K562 (cell line): ENCODE measurements at regions not wholly inside any gene's neighbourhood (a gene's known extent, or its start where the extent isn't known, plus 50 kb on each side); places are given as distances from the start of the nearest gene placed in this dataset.
A peak's percentile ranks its signal among the peaks of the same experiment; 100 is the strongest.

Experiments used
- ATAC-seq: fragments of 200-7000 bp; cut with Tn5 transposase; 3 replicates; pipeline ENCODE4 v1.9.1; 2020; ENCODE audit warnings: moderate library complexity
- BruUV-seq: library from RNA; stranded (reverse); fragments of 400-500 nt; replicated peaks from 2 replicates; lab custom pipeline; 2021; lab: Mats Ljungman, UMichigan
- CTCF ChIA-PET: fragments of 300-600 bp; formaldehyde crosslinking; extraction: SDS; loops from one replicate; lab custom pipeline; 2021; ENCODE audit warnings: low intra/inter-chr PET ratio; lab: Yijun Ruan, JAX
- POLR2A ChIA-PET: fragments of 300-600, 350-650 bp; sonication (Branson Sonifier 250); formaldehyde crosslinking; extraction: SDS; loops from one replicate; lab custom pipeline; 2021; ENCODE audit warnings: antibody characterized with exemption, inconsistent platforms; lab: Yijun Ruan, JAX
- DNase-seq, 4 experiments: peaks; one replicate each; pipeline versions ENCODE4 v3.0.0 to v3.0.0-alpha.2; 2011 to 2018; ENCODE audit warnings: low spot score in 3 of 4, mixed read lengths in 3 of 4; ENCODE audit errors: extremely low read depth in 1 of 4
- FAIRE-seq: peaks from 2 replicates; lab custom pipeline; 2011; peaks lifted over from hg19 to GRCh38; lab: Jason Lieb, UNC
- H2AFZ ChIP-seq: 2 replicates; pipeline ENCODE4 v1.6.0; 2011; ENCODE audit warnings: low read depth, low read length, control low read depth, inconsistent platforms
- H3K27ac ChIP-seq: fragments of 200-600 bp; 3 replicates; pipeline ENCODE4 v1.8.0; 2011; ENCODE audit warnings: low read depth, mild to moderate bottlenecking, control low read depth, inconsistent platforms, low read length, moderate library complexity, mixed read lengths; ENCODE audit errors: extremely low read depth
- H3K27me3 ChIP-seq, 2 experiments: fragments of 300-600 bp in 1 of 2; 2 replicates in 1 of 2; 3 replicates in 1 of 2; pipeline versions ENCODE4 v1.6.0 to v1.8.0; 2011; ENCODE audit warnings: inconsistent platforms in 2 of 2, low read length in 2 of 2, mild to moderate bottlenecking in 1 of 2, mixed read lengths in 1 of 2, moderate library complexity in 1 of 2; ENCODE audit not compliant: control insufficient read depth in 2 of 2, insufficient read depth in 2 of 2
- H3K36me3 ChIP-seq: fragments of 300-600 bp; 3 replicates; pipeline ENCODE4 v1.8.0; 2011; ENCODE audit warnings: mild to moderate bottlenecking, low read length, inconsistent platforms; ENCODE audit not compliant: control insufficient read depth, insufficient read depth
- H3K4me1 ChIP-seq, 2 experiments: fragments of 200-600 bp in 1 of 2; replicated peaks in 1 of 2; 2 replicates in 1 of 2; 3 replicates in 1 of 2; pipeline versions ENCODE4 v1.5.1 to v1.8.0; 2011; ENCODE audit warnings: inconsistent platforms in 2 of 2, low read length in 2 of 2, mild to moderate bottlenecking in 1 of 2, mixed read lengths in 1 of 2, moderate library complexity in 1 of 2; ENCODE audit not compliant: control insufficient read depth in 2 of 2, insufficient read depth in 2 of 2
- H3K4me2 ChIP-seq: 2 replicates; pipeline ENCODE4 v1.6.1; 2011; ENCODE audit warnings: low read length, control low read depth, inconsistent platforms, mixed read lengths; ENCODE audit not compliant: insufficient read depth
- H3K4me3 ChIP-seq: fragments of 200-600 bp; sonication (generic), shearing (Covaris generic); 2 replicates; pipeline ENCODE4 v1.5.1; 2016; ENCODE audit warnings: control low read depth, inconsistent platforms
- H3K79me2 ChIP-seq: fragments of 200-600 bp; 3 replicates; pipeline ENCODE4 v1.8.0; 2011; ENCODE audit warnings: low read length, inconsistent platforms; ENCODE audit not compliant: control insufficient read depth, insufficient read depth
- H3K9ac ChIP-seq, 2 experiments: 2 replicates each; pipeline versions ENCODE4 v1.6.0 to v1.6.1; 2011; ENCODE audit warnings: low read depth in 2 of 2, low read length in 2 of 2, control low read depth in 1 of 2, inconsistent platforms in 1 of 2, mild to moderate bottlenecking in 1 of 2, mixed read lengths in 1 of 2; ENCODE audit not compliant: insufficient read depth in 1 of 2
- H3K9me1 ChIP-seq: one replicate; pipeline ENCODE4 v1.6.0; 2011; ENCODE audit warnings: inconsistent platforms, mild to moderate bottlenecking, low read length, moderate library complexity; ENCODE audit not compliant: control insufficient read depth, insufficient read depth
- H3K9me3 ChIP-seq: replicated peaks from 2 replicates; pipeline ENCODE4 v1.5.1; 2011; ENCODE audit warnings: low read depth, low read length, inconsistent platforms; ENCODE audit not compliant: control insufficient read depth, insufficient read depth
- H4K20me1 ChIP-seq: replicated peaks from 2 replicates; pipeline ENCODE4 v1.6.1; 2011; ENCODE audit warnings: low read length, inconsistent platforms, mixed read lengths; ENCODE audit not compliant: control insufficient read depth, insufficient read depth
- FOXK1 ChIP-seq: sonication (generic); formaldehyde crosslinking; IDR thresholded peaks from 2 replicates; pipeline ENCODE4 v1.8.0; 2022; ENCODE audit warnings: missing genetic modification reagents, mild to moderate bottlenecking, borderline replicate concordance
- JUND ChIP-seq, 2 experiments: IDR thresholded peaks; 2 replicates in 1 of 2; 3 replicates in 1 of 2; pipeline ENCODE4 v1.6.1; 2011; ENCODE audit warnings: borderline replicate concordance in 2 of 2, low read depth in 2 of 2, low read length in 2 of 2, improper control_type of control experiment in 1 of 2, missing biosample characterization in 1 of 2, missing genetic modification characterization in 1 of 2, missing genetic modification reagents in 1 of 2
- PREB ChIP-seq: sonication (generic); formaldehyde crosslinking; IDR thresholded peaks from 2 replicates; pipeline ENCODE4 v1.8.1; 2023; ENCODE audit warnings: mild to moderate bottlenecking, missing genetic modification reagents
- TEAD2 ChIP-seq: fragments of 450-650 bp; IDR thresholded peaks from 2 replicates; pipeline ENCODE4 v1.6.1; 2016; ENCODE audit warnings: missing genetic modification characterization, control low read depth, missing compliant biosample characterization
- YY1 ChIP-seq, 3 experiments: IDR thresholded peaks; 2 replicates each; pipeline ENCODE4 v1.6.1; 2011; ENCODE audit warnings: low read length in 2 of 3, mild to moderate bottlenecking in 2 of 3, moderate library complexity in 2 of 3, borderline replicate concordance in 1 of 3, control low read depth in 1 of 3, low read depth in 1 of 3; ENCODE audit not compliant: insufficient read depth in 3 of 3, insufficient replicate concordance in 2 of 3, control insufficient read depth in 1 of 3, insufficient read length in 1 of 3; ENCODE audit errors: extremely low read depth in 1 of 3
- ZFP30 ChIP-seq: fragments of 250-450 bp; sonication (Bioruptor Pico); IDR thresholded peaks from 2 replicates; pipeline ENCODE4 v1.8.0; 2022; ENCODE audit warnings: moderate library complexity, mild to moderate bottlenecking, inconsistent platforms, borderline replicate concordance
- ZNF143 ChIP-seq: sonication (generic); formaldehyde crosslinking; IDR thresholded peaks from 2 replicates; pipeline ENCODE4 v1.9.0; 2022; ENCODE audit warnings: mild to moderate bottlenecking, missing genetic modification reagents
- ZNF24 ChIP-seq: fragments of 450-650 bp; IDR thresholded peaks from 2 replicates; pipeline ENCODE4 v1.6.1; 2016
- ZNF347 ChIP-seq: fragments of 450-650 bp; formaldehyde crosslinking; IDR thresholded peaks from 2 replicates; pipeline ENCODE4 v1.4.0; 2020; ENCODE audit warnings: low read depth, mild to moderate bottlenecking, moderate library complexity
- ZNF589 ChIP-seq: fragments of 200-800 bp; sonication (Bioruptor generic); IDR thresholded peaks from 2 replicates; pipeline ENCODE4 v1.6.1; 2016; ENCODE audit warnings: low read depth, missing genetic modification characterization, missing compliant biosample characterization
- ZNF592 ChIP-seq: fragments of 450-650 bp; IDR thresholded peaks from 2 replicates; pipeline ENCODE4 v1.6.1; 2017; ENCODE audit warnings: antibody characterized with exemption, mild to moderate bottlenecking
- ZNF76 ChIP-seq: fragments of 250-450 bp; sonication (Bioruptor Pico); IDR thresholded peaks from 2 replicates; pipeline ENCODE4 v1.4.0; 2020; ENCODE audit warnings: mild to moderate bottlenecking, moderate library complexity, borderline replicate concordance
- WGBS: fragments of 100-300 bp; shearing (Covaris generic); methylation state at CpG from one replicate; pipeline ENCODE4 v1.1.6; 2016; ENCODE audit warnings: low coverage, mixed read lengths; ENCODE audit not compliant: insufficient coverage; ENCODE audit errors: missing lambda C conversion rate; 5-methylcytosine and 5-hydroxymethylcytosine counted together
- in situ Hi-C: fragments of 300-500 bp; cut with MboI; formaldehyde crosslinking; loops from 4 replicates; pipeline ENCODE4 v1.15.0; 2018; ENCODE audit warnings: inconsistent platforms, mixed read lengths
- intact Hi-C: fragments of 100-400 bp; cut with micrococcal nuclease; formaldehyde crosslinking; loops from 2 replicates; pipeline ENCODE4 v1.14.2; 2022
- TF ChIP-seq, protein P1 (sequence below): fragments of 450-650 bp; IDR thresholded peaks from 2 replicates; pipeline ENCODE4 v1.6.1; 2016; ENCODE audit warnings: missing biosample characterization, missing genetic modification characterization

DNA sequence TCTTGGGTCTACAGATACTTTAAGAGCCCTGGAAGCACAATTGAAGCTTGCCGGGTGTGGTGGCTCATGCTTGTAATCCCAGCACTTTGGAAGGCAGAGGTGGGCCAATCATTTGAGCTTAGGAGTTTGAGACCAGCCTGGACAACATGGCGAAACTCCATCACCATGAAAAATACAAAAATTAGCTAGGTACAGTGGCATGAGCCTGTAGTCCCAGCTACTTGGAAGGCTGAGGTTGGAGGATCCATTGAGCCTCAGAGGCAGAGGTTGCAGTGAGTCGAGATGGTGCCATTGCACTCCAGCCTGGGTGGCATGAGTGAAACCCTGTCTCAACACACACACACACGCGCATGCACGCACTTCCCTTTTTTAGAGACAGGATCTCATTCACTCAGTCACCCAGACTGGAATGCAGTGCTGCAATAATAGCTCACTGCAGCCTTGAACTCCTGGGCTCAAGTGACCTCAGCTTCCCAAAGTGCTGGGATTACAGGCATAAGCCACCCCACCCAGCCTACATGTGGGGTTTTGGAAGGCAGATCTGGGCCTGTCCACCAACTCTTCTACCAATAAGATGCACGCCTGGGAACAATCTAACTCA lies 182.5 kb upstream of the JARID2 start:
- peak overlapping the region; percentile 39 to 69; a peak in 3 of 4 replicates for H3K9ac ChIP-seq
- no peaks in the 10 kb centered on the region for H3K79me2 ChIP-seq
- H3K4me1 ChIP-seq = peaks cover 30 to 44% of the 10 kb centered on the region in 2 experiments
- no peak overlapping the region for H3K4me3 ChIP-seq
- no peaks in the 10 kb centered on the region for H3K27me3 ChIP-seq
- peak in 1 of 4 experiments; percentile 47 for DNase-seq
- BruUV-seq = no TSS peak
- no peaks in the 10 kb centered on the region; the same call in 2 of the 3 replicates for H3K36me3 ChIP-seq
- peak overlapping the region; percentile 85 for H3K27ac ChIP-seq
- ChIA-PET CTCF (no interaction called here), POLR2A (interaction anchor here (0.7 to 2.0 kb wide), 5 partner anchors 10 to 713 kb away, joined by 3 to 10 read pairs (median 4); no protein-coding TSS in a partner anchor)
- no peaks in the 10 kb centered on the region for H3K9me3 ChIP-seq
- FAIRE-seq = no peak
- intact Hi-C loops = loop anchor here (2.0 kb wide), 1 partner anchor 25 kb away; no protein-coding TSS in a partner anchor
- H4K20me1 ChIP-seq = no peaks in the 10 kb centered on the region
- H3K9me1 ChIP-seq = no peaks in the 10 kb centered on the region
- in situ Hi-C loops = no loop called here
- ATAC-seq = peak; percentile 8
- H2AFZ ChIP-seq = peak overlapping the region; percentile 47
- 53% methylated on average over 7 of the region's 7 CpGs for WGBS
- H3K4me2 ChIP-seq = peak overlapping the region; percentile 50
- 0 out of 2 replicates have a peak, but pooled peaks have one; percentile 12 for TF ChIP-seq ZNF347 (CRISPR knock-in tag)
- TF ChIP-seq ZFP30 = no peak
- peak; percentile 72 for TF ChIP-seq TEAD2
- no peak for TF ChIP-seq PREB (CRISPR knock-in tag)
- no peak for TF ChIP-seq ZNF76 (CRISPR knock-in tag)
- TF ChIP-seq ZNF143 (CRISPR knock-in tag) = 0 out of 2 replicates have a peak, but pooled peaks have one; percentile 20
- TF ChIP-seq JUND (IDR thresholded peaks at IDR 0.05; ENCODE audit: borderline replicate concordance, low read depth, low read length) = peak; percentile 10; the same call in 1 of the 2 replicates
- TF ChIP-seq JUND (tag; IDR thresholded peaks at IDR 0.05; ENCODE audit: borderline replicate concordance, low read depth, low read length) = 0 out of 3 replicates have a peak, but pooled peaks have one; percentile 7
- TF ChIP-seq FOXK1 = 0 out of 2 replicates have a peak, but pooled peaks have one; percentile 36
- no peak for TF ChIP-seq ZNF589 (CRISPR knock-in tag)
- TF ChIP-seq ZNF592 = no peak
- peak; percentile 66; the same call in 1 of the 2 replicates for TF ChIP-seq ZNF24
- TF ChIP-seq, protein P1, sequence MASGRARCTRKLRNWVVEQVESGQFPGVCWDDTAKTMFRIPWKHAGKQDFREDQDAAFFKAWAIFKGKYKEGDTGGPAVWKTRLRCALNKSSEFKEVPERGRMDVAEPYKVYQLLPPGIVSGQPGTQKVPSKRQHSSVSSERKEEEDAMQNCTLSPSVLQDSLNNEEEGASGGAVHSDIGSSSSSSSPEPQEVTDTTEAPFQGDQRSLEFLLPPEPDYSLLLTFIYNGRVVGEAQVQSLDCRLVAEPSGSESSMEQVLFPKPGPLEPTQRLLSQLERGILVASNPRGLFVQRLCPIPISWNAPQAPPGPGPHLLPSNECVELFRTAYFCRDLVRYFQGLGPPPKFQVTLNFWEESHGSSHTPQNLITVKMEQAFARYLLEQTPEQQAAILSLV (tag) = 0 out of 2 replicates have a peak, but pooled peaks have one; percentile 9
- peak in 1 of 3 experiments; percentile 2 for TF ChIP-seq YY1 (IDR thresholded peaks at IDR 0.05; ENCODE audit: borderline replicate concordance in 1 of 3, control insufficient read depth in 1 of 3, extremely low read depth in 1 of 3, insufficient read depth in 3 of 3, insufficient read length in 1 of 3, insufficient replicate concordance in 2 of 3, low read depth in 1 of 3, low read length in 2 of 3)
